Uterus (tissue), 3 donors: ENCODE measurements at regions not wholly inside any gene's neighbourhood (a gene's known extent, or its start where the extent isn't known, plus 50 kb on each side); places are given as distances from the start of the nearest gene placed in this dataset.
"Not testable (repeated sequence)": the region's sequence is repeated elsewhere in the genome, so short reads cannot be mapped to it uniquely, and the experiment has no call there.

ENCODE experiments used
- DNase-seq, 2 donors: peaks; one replicate each; pipeline ENCODE4 v3.0.0-alpha.2; 2019 to 2020
- H3K27ac ChIP-seq, 2 donors: fragments of 200-600 bp; sonication (generic); 1 replicate in 1 of 2; 2 replicates in 1 of 2; pipeline ENCODE4 v1.5.1; 2016 to 2018
- H3K27me3 ChIP-seq, 2 donors: fragments of 200-600 bp; sonication (generic); one replicate each; pipeline ENCODE4 v1.5.1; 2018 to 2019; ENCODE audit warnings: control low read depth in 1 of 2
- H3K36me3 ChIP-seq, 2 donors: fragments of 200-600 bp; sonication (generic); one replicate each; pipeline ENCODE4 v1.5.1; 2019; ENCODE audit warnings: control low read depth in 1 of 2
- H3K4me1 ChIP-seq, 2 donors: fragments of 200-600 bp; sonication (generic); one replicate each; pipeline ENCODE4 v1.5.1; 2018 to 2019; ENCODE audit warnings: control low read depth in 1 of 2
- H3K4me3 ChIP-seq, 2 donors: fragments of 200-600 bp; sonication (generic); 1 replicate in 1 of 2; 2 replicates in 1 of 2; pipeline ENCODE4 v1.5.1; 2018 to 2019; ENCODE audit warnings: mild to moderate bottlenecking in 1 of 2
- H3K9me3 ChIP-seq, 2 donors: fragments of 200-600 bp; sonication (generic); one replicate each; pipeline ENCODE4 v1.5.1; 2019; ENCODE audit warnings: control low read depth in 1 of 2
- CTCF ChIP-seq, 4 experiments: fragments of 200-600 bp in 2 of 4; fragments of 450-650 bp in 2 of 4; sonication (generic) in 2 of 4; IDR thresholded peaks; one replicate each; pipeline ENCODE4 v1.5.1; 2016 to 2019; ENCODE audit warnings: antibody characterized with exemption in 4 of 4, mild to moderate bottlenecking in 2 of 4, moderate library complexity in 1 of 4
- POLR2A ChIP-seq, 2 donors: fragments of 450-650 bp; IDR thresholded peaks; one replicate each; pipeline ENCODE4 v1.6.1; 2016; ENCODE audit warnings: antibody characterized with exemption in 2 of 2, mild to moderate bottlenecking in 1 of 2, moderate library complexity in 1 of 2
- intact Hi-C: fragments of 100-400 bp; cut with DNase I; formaldehyde crosslinking; loops from one replicate; pipeline ENCODE4 v1.15.1; 2023; ENCODE audit warnings: low total_unique reads
- donor health status: DM: yes; HTN: yes; CAD: no.

- peaks cover 0 to 14% of the 10 kb centered on the region in 2 donors for H3K27me3 ChIP-seq
- intact Hi-C loops, result no loop called here
These were observed 91.0 kb downstream of the OR13H1 start for GRCh38 chrX:131634900-131635299.

GRCh38 chrX:131646106-131646505 is 102.2 kb downstream of the OR13H1 start:
- no peaks in the 10 kb centered on the region for H3K9me3 ChIP-seq
- TF ChIP-seq CTCF (IDR thresholded peaks at IDR 0.05) (no peak), POLR2A (IDR thresholded peaks at IDR 0.05) (no peak)
- peaks cover 0 to under 1% of the 10 kb centered on the region in 2 donors for H3K27me3 ChIP-seq
- no peak for DNase-seq
- H3K4me1 ChIP-seq, result no peaks in the 10 kb centered on the region
- H3K36me3 ChIP-seq, result no peaks in the 10 kb centered on the region
- H3K27ac ChIP-seq, result no peak overlapping the region
- no peak overlapping the region for H3K4me3 ChIP-seq
- intact Hi-C loops, result no loop called here

More at GRCh38 chrX:131634900-131635299, 91.0 kb downstream of the OR13H1 start:
- H3K36me3 ChIP-seq, result no peaks in the 10 kb centered on the region
- H3K9me3 ChIP-seq, result no peaks in the 10 kb centered on the region
- no peak overlapping the region for H3K4me3 ChIP-seq
- no peak overlapping the region for H3K27ac ChIP-seq
- DNase-seq, result no peak
- TF ChIP-seq CTCF (IDR thresholded peaks at IDR 0.05), result no peak
- TF ChIP-seq POLR2A (IDR thresholded peaks at IDR 0.05), result no peak
- H3K4me1 ChIP-seq, result no peaks in the 10 kb centered on the region

GRCh38 chrX:131649741-131650140 is 105.9 kb downstream of the OR13H1 start:
- intact Hi-C loops, result no loop called here
- H3K27me3 ChIP-seq, result peaks cover 0 to 4% of the 10 kb centered on the region in 2 donors

GRCh38 chrX:131650637-131651410 is 107.0 kb downstream of the OR13H1 start:
- no peaks in the 10 kb centered on the region for H3K36me3 ChIP-seq
- intact Hi-C loops, result no loop called here
- DNase-seq, result no peak
- TF ChIP-seq CTCF (IDR thresholded peaks at IDR 0.05), result no peak
- TF ChIP-seq POLR2A (IDR thresholded peaks at IDR 0.05), result no peak
- H3K27ac ChIP-seq, result no peak overlapping the region
- no peak overlapping the region for H3K4me3 ChIP-seq
- H3K27me3 ChIP-seq, result peaks cover 0 to 7% of the 10 kb centered on the region in 2 donors
- H3K9me3 ChIP-seq, result no peaks in the 10 kb centered on the region
- H3K4me1 ChIP-seq, result no peaks in the 10 kb centered on the region

More at GRCh38 chrX:131649741-131650140, 105.9 kb downstream of the OR13H1 start:
- Histone ChIP-seq H3K36me3 (no peaks in the 10 kb centered on the region), H3K27ac (no peak overlapping the region), H3K4me3 (no peak overlapping the region), H3K4me1 (no peaks in the 10 kb centered on the region), H3K9me3 (no peaks in the 10 kb centered on the region)
- DNase-seq, result no peak
- TF ChIP-seq POLR2A (IDR thresholded peaks at IDR 0.05) (no peak), CTCF (IDR thresholded peaks at IDR 0.05) (no peak)

- H3K4me1 ChIP-seq, H3K27me3 ChIP-seq, H3K36me3 ChIP-seq, H3K4me3 ChIP-seq, H3K9me3 ChIP-seq, H3K27ac ChIP-seq, intact Hi-C loops, DNase-seq: not testable (repeated sequence)
These were observed 119.9 kb downstream of the OR13H1 start for GRCh38 chrX:131663726-131664125.
